IPS DF 6.9 (cell line): ENCODE measurements at regions not wholly inside any gene's neighbourhood (a gene's known extent, or its start where the extent isn't known, plus 50 kb on each side); places are given as distances from the start of the nearest gene placed in this dataset.

Experiments
- DNase-seq: peaks from one replicate; pipeline ENCODE4 v3.0.0-alpha.2; 2013; ENCODE audit warnings: low read depth, low spot score
- H3K27ac ChIP-seq: one replicate; pipeline ENCODE4 v1.5.1; 2013; ENCODE audit warnings: low read length, control low read depth
- H3K27me3 ChIP-seq: 2 replicates; pipeline ENCODE4 v1.6.1; 2013; ENCODE audit warnings: mild to moderate bottlenecking, low read length; ENCODE audit not compliant: control insufficient read depth, insufficient read depth
- H3K36me3 ChIP-seq: 2 replicates; pipeline ENCODE4 v1.6.1; 2013; ENCODE audit warnings: low read length; ENCODE audit not compliant: control insufficient read depth, insufficient read depth
- H3K4me1 ChIP-seq: 2 replicates; pipeline ENCODE4 v1.6.1; 2013; ENCODE audit warnings: low read length; ENCODE audit not compliant: control insufficient read depth, insufficient read depth
- H3K4me3 ChIP-seq: 2 replicates; pipeline ENCODE4 v1.5.1; 2013; ENCODE audit warnings: mild to moderate bottlenecking, low read length
- H3K9me3 ChIP-seq: 2 replicates; pipeline ENCODE4 v1.6.1; 2013; ENCODE audit warnings: low read length, inconsistent platforms; ENCODE audit not compliant: control insufficient read depth, insufficient read depth
- WGBS: extraction: QIAGEN DNeasy Blood & Tissue Kit; methylation state at CpG from one replicate; pipeline ENCODE4 v1.1.7; 2013; ENCODE audit warnings: mixed read lengths, missing lambda C conversion rate; ENCODE audit not compliant: insufficient read length, insufficient coverage; 5-methylcytosine and 5-hydroxymethylcytosine counted together

- Histone ChIP-seq H3K4me1 (peaks cover 6% of the 10 kb centered on the region), H3K36me3 (no peaks in the 10 kb centered on the region), H3K27me3 (no peaks in the 10 kb centered on the region), H3K9me3 (no peaks in the 10 kb centered on the region), H3K27ac (no peak overlapping the region), H3K4me3 (no peak overlapping the region)
- no peak for DNase-seq
- WGBS: no CpG with 5 or more reads among the region's 1 CpG
Observed at GRCh38 chr1:59152511-59152910, 144.4 kb upstream of the FGGY start.

DNA sequence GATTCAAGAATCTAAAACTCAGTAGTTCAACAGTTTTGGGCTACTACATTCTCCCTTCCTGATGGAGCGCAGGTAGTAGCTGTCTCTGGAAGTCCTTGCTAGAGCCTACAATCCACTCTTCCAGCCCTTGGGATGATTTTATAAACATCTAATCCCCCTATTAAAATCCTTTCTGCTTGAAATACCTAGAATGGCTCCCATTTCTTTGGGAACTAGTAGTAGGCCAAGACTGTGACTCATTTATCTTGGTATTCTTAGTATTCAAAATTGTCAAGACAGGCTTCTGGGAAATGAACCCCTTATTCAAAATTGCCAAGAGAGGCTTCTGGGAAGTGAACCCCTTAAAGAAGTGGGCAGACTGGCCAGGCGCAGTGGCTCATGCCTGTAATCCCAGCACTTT is 142.5 kb upstream of the FGGY start:
- Histone ChIP-seq H3K27me3 (no peaks in the 10 kb centered on the region), H3K9me3 (no peaks in the 10 kb centered on the region), H3K27ac (no peak overlapping the region), H3K4me3 (no peak overlapping the region), H3K36me3 (no peaks in the 10 kb centered on the region), H3K4me1 (peaks cover 6% of the 10 kb centered on the region)
- no CpG with 5 or more reads among the region's 2 CpGs for WGBS
- no peak for DNase-seq

- H3K27me3 ChIP-seq: no peaks in the 10 kb centered on the region
- no peak overlapping the region for H3K27ac ChIP-seq
- H3K4me1 ChIP-seq: peaks cover 6% of the 10 kb centered on the region
- no peak for DNase-seq
- H3K9me3 ChIP-seq: no peaks in the 10 kb centered on the region
- H3K36me3 ChIP-seq: no peaks in the 10 kb centered on the region
- H3K4me3 ChIP-seq: no peak overlapping the region
- no CpG with 5 or more reads among the region's 1 CpG for WGBS
Observed at GRCh38 chr1:59155351-59155750, 141.5 kb upstream of the FGGY start.

DNA sequence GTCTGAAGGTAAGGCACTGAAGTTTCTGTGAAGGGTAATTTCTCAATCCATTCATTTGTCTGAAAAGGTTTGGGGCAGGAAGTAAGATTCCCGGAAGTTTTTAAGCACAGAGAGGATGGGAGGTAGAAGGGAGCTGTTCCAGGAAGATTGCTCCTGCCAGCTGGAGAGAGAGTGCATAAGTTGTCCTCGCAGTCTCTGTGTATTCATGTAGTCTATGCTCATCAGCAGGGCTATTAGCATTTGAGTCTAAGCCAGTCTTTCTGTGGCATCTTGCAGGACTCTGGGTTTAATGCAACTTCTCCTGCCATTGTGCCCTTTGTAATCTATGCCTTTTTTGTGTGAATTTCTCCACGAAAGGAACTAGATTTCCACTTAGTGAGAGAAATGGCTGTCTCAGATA is 140.8 kb upstream of the FGGY start:
- Histone ChIP-seq H3K36me3 (no peaks in the 10 kb centered on the region), H3K27ac (no peak overlapping the region)
- DNase-seq: no peak

DNA sequence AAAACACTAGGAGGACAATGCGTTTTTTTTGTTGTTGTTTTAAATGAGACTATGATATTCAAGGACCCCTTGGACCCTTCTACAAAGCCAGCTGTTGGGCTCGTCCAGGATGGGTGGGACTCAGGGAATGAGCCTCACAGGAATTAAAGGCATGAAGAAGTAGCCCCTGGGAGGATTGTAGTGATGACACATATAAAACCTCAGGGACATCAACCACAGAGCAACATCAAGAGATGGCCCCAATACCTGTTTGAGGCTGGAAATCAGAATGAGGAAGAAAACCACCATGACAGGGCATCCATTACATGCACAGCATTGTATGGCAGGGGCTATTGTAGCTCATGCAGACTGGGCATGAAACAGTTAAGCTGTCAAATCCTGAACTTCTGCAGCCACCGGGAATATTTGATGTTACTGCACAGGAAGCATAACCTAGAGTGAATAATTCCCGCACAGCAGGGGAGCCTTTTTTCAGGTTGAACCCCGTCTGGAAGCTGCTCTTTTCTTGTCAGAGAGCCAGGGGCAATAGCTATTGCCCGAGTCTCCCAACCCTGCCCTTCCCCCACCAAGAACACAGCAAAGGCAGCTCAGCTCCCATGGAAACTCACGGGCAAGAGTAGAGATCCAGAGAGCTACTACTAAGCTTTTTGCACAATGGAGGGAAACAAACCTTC is 140.2 kb upstream of the FGGY start:
- H3K4me3 ChIP-seq: no peak overlapping the region
- WGBS: no CpG with 5 or more reads among the region's 7 CpGs
- H3K27ac ChIP-seq: no peak overlapping the region
- no peak for DNase-seq
- H3K9me3 ChIP-seq: no peaks in the 10 kb centered on the region
- peaks cover 6% of the 10 kb centered on the region for H3K4me1 ChIP-seq
- H3K27me3 ChIP-seq: no peaks in the 10 kb centered on the region
- H3K36me3 ChIP-seq: no peaks in the 10 kb centered on the region

More for the DNA sequence above, 140.8 kb upstream of the FGGY start:
- H3K27me3 ChIP-seq: no peaks in the 10 kb centered on the region
- H3K9me3 ChIP-seq: no peaks in the 10 kb centered on the region
- no peak overlapping the region for H3K4me3 ChIP-seq
- no CpG with 5 or more reads among the region's 3 CpGs for WGBS
- peaks cover 6% of the 10 kb centered on the region for H3K4me1 ChIP-seq

- Histone ChIP-seq H3K27ac (no peak overlapping the region), H3K36me3 (no peaks in the 10 kb centered on the region), H3K4me3 (no peak overlapping the region), H3K9me3 (no peaks in the 10 kb centered on the region), H3K27me3 (no peaks in the 10 kb centered on the region), H3K4me1 (peaks cover 4% of the 10 kb centered on the region)
- no peak for DNase-seq
Observed at GRCh38 chr1:59158321-59158720, 138.6 kb upstream of the FGGY start.

DNA sequence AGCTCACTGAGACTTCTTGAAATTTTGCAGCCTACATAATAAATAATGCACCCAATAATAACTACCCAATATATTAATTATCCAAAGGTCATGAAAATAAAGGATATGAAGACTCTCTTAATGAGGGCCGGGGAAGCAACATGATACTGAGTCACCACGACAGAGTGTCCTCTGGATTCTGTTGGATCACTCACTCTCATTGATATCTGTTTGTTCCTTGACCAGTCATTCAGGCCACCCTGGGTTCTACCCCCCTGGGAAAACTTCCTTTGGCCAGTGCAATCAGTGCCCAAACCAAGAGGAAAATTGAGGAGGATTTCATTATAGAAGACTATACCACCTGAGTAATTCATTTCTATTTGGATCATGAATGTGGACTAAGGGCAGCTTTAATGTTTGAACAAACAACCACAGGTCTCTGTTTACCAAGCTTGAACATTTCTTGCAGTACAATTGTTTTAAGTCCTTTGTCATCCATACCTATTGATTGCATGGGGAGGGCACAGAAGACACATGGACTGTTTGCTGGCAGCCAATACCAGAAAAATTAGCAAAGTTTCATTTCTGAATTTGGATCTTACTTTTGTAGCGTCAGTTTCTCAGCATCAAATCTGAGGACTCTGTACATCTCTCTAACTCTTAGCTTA is 137.2 kb upstream of the FGGY start:
- no peaks in the 10 kb centered on the region for H3K27me3 ChIP-seq
- no peaks in the 10 kb centered on the region for H3K36me3 ChIP-seq
- peaks cover 4% of the 10 kb centered on the region for H3K4me1 ChIP-seq
- DNase-seq: no peak
- no peak overlapping the region for H3K27ac ChIP-seq
- H3K4me3 ChIP-seq: no peak overlapping the region
- H3K9me3 ChIP-seq: no peaks in the 10 kb centered on the region
- no CpG with 5 or more reads among the region's 3 CpGs for WGBS

GRCh38 chr1:59161136-59161535 is 135.8 kb upstream of the FGGY start:
- Histone ChIP-seq H3K27me3 (no peaks in the 10 kb centered on the region), H3K9me3 (no peaks in the 10 kb centered on the region), H3K4me3 (no peak overlapping the region), H3K4me1 (peaks cover 4% of the 10 kb centered on the region), H3K27ac (no peak overlapping the region), H3K36me3 (no peaks in the 10 kb centered on the region)
- no peak for DNase-seq

DNA sequence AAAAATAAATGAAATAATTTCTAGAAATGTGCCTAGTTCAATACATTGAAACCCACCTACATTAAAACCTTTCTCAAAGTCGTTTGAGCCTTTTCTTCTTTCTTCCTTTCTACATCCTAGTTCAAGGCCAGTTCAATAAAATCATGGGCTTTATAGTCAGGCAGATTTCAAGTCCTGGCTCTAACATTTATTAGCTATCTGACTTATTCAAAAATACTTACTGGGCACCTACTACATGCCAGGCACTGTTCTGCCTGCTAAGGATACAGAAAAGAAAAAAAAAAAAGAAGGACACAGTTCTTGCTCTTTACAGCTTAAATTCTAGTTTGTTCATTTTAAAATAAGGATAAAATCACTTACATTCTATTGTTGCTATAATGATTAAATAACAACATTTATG is 134.2 kb upstream of the FGGY start:
- no peaks in the 10 kb centered on the region for H3K4me1 ChIP-seq
- DNase-seq: no peak
- H3K4me3 ChIP-seq: no peak overlapping the region
- no peak overlapping the region for H3K27ac ChIP-seq
- no peaks in the 10 kb centered on the region for H3K27me3 ChIP-seq
- no CpG with 5 or more reads among the region's 1 CpG for WGBS
- no peaks in the 10 kb centered on the region for H3K9me3 ChIP-seq
- H3K36me3 ChIP-seq: no peaks in the 10 kb centered on the region

GRCh38 chr1:59163268-59164092 is 133.4 kb upstream of the FGGY start:
- H3K4me1 ChIP-seq: no peaks in the 10 kb centered on the region
- no peaks in the 10 kb centered on the region for H3K36me3 ChIP-seq
- no peak for DNase-seq
- no peak overlapping the region for H3K4me3 ChIP-seq
- H3K27ac ChIP-seq: no peak overlapping the region
- H3K9me3 ChIP-seq: no peaks in the 10 kb centered on the region
- H3K27me3 ChIP-seq: no peaks in the 10 kb centered on the region
- whole genome bisulfite sequencing: no CpG with 5 or more reads among the region's 6 CpGs
